H9 (cell line): ENCODE measurements at regions not wholly inside any gene's neighbourhood (a gene's known extent, or its start where the extent isn't known, plus 50 kb on each side); places are given as distances from the start of the nearest gene placed in this dataset.

ENCODE experiments used
- DNase-seq: peaks from one replicate; pipeline ENCODE4 v3.0.0-alpha.2; 2017
- H2AFZ ChIP-seq: one replicate; pipeline ENCODE4 v1.6.1; 2013; ENCODE audit warnings: mild to moderate bottlenecking, low read length, control low read depth, moderate library complexity
- H2AK5ac ChIP-seq: 2 replicates; pipeline ENCODE4 v1.6.1; 2013; ENCODE audit warnings: low read length, control low read depth, mixed read lengths; ENCODE audit not compliant: insufficient read length
- H2BK120ac ChIP-seq: one replicate; pipeline ENCODE4 v1.6.1; 2013; ENCODE audit warnings: low read depth, mild to moderate bottlenecking, low read length, control low read depth, inconsistent platforms; ENCODE audit not compliant: poor library complexity, severe bottlenecking
- H2BK12ac ChIP-seq: 2 replicates; pipeline ENCODE4 v1.6.1; 2013; ENCODE audit warnings: low read length, control low read depth, mixed read lengths, low read depth; ENCODE audit not compliant: insufficient read length
- H2BK15ac ChIP-seq: 2 replicates; pipeline ENCODE4 v1.6.1; 2013; ENCODE audit warnings: low read depth, low read length, control low read depth
- H2BK20ac ChIP-seq: one replicate; pipeline ENCODE4 v1.6.1; 2013; ENCODE audit warnings: low read depth, mild to moderate bottlenecking, low read length, control low read depth, inconsistent platforms; ENCODE audit not compliant: poor library complexity, severe bottlenecking
- H2BK5ac ChIP-seq: 2 replicates; pipeline ENCODE4 v1.6.1; 2013; ENCODE audit warnings: low read length, control low read depth, mixed read lengths; ENCODE audit not compliant: insufficient read length
- H3K14ac ChIP-seq: 2 replicates; pipeline ENCODE4 v1.6.1; 2013; ENCODE audit warnings: low read length, control low read depth; ENCODE audit not compliant: insufficient read depth
- H3K18ac ChIP-seq: 2 replicates; pipeline ENCODE4 v1.6.1; 2013; ENCODE audit warnings: low read depth, mild to moderate bottlenecking, mixed read lengths, low read length, control low read depth; ENCODE audit not compliant: insufficient read length
- H3K23ac ChIP-seq: 2 replicates; pipeline ENCODE4 v1.6.1; 2013; ENCODE audit warnings: low read length, control low read depth, mixed read lengths, low read depth; ENCODE audit not compliant: insufficient read length
- H3K23me2 ChIP-seq: 2 replicates; pipeline ENCODE4 v1.6.1; 2013; ENCODE audit warnings: low read depth, mild to moderate bottlenecking, mixed read lengths, low read length, control low read depth; ENCODE audit not compliant: insufficient read length, poor library complexity, severe bottlenecking
- H3K27ac ChIP-seq: 2 replicates; pipeline ENCODE4 v1.5.1; 2013; ENCODE audit warnings: low read length, control low read depth, mixed read lengths, low read depth; ENCODE audit not compliant: insufficient read length
- H3K27me3 ChIP-seq: 2 replicates; pipeline ENCODE4 v1.6.1; 2013; ENCODE audit warnings: low read length, control low read depth, inconsistent platforms; ENCODE audit not compliant: insufficient read depth
- H3K4ac ChIP-seq: 2 replicates; pipeline ENCODE4 v1.6.1; 2013; ENCODE audit warnings: low read depth, mild to moderate bottlenecking, control low read depth, inconsistent platforms, low read length, moderate library complexity
- H3K4me1 ChIP-seq: 2 replicates; pipeline ENCODE4 v1.6.1; 2013; ENCODE audit warnings: low read length, control low read depth, inconsistent platforms; ENCODE audit not compliant: insufficient read depth
- H3K4me2 ChIP-seq: 2 replicates; pipeline ENCODE4 v1.6.1; 2013; ENCODE audit warnings: low read length, control low read depth, mixed read lengths; ENCODE audit not compliant: insufficient read length, insufficient read depth
- H3K56ac ChIP-seq: 2 replicates; pipeline ENCODE4 v1.6.1; 2013; ENCODE audit warnings: low read depth, mild to moderate bottlenecking, mixed read lengths, low read length, control low read depth; ENCODE audit not compliant: insufficient read length
- H3K79me1 ChIP-seq: 2 replicates; pipeline ENCODE4 v1.6.1; 2013; ENCODE audit warnings: low read depth, mild to moderate bottlenecking, moderate library complexity, low read length, control low read depth, inconsistent platforms; ENCODE audit not compliant: insufficient read depth, poor library complexity, severe bottlenecking
- H3K79me2 ChIP-seq: 2 replicates; pipeline ENCODE4 v1.6.1; 2013; ENCODE audit warnings: low read length, control low read depth, inconsistent platforms; ENCODE audit not compliant: insufficient read depth
- H3K9ac ChIP-seq: 2 replicates; pipeline ENCODE4 v1.6.1; 2013; ENCODE audit warnings: low read length, control low read depth, mixed read lengths; ENCODE audit not compliant: insufficient read length; ENCODE audit errors: extremely low read depth
- H3K9me3 ChIP-seq: one replicate; pipeline ENCODE4 v1.6.1; 2013; ENCODE audit warnings: low read depth, low read length, inconsistent platforms; ENCODE audit not compliant: control insufficient read depth
- H3T11ph ChIP-seq: one replicate; pipeline ENCODE4 v1.6.1; 2013; ENCODE audit warnings: mild to moderate bottlenecking, low read length, control low read depth, inconsistent platforms
- H4K20me1 ChIP-seq: one replicate; pipeline ENCODE4 v1.6.1; 2013; ENCODE audit not compliant: control insufficient read depth, insufficient read length, insufficient read depth
- H4K5ac ChIP-seq: 2 replicates; pipeline ENCODE4 v1.6.1; 2013; ENCODE audit warnings: low read depth, mild to moderate bottlenecking, mixed read lengths, low read length, control low read depth; ENCODE audit not compliant: insufficient read length
- H4K8ac ChIP-seq: replicated peaks from 2 replicates; pipeline ENCODE4 v1.6.1; 2013; ENCODE audit warnings: low read length, control low read depth, mixed read lengths, low read depth; ENCODE audit not compliant: insufficient read length
- H4K91ac ChIP-seq: 2 replicates; pipeline ENCODE4 v1.6.1; 2013; ENCODE audit warnings: low read depth, mild to moderate bottlenecking, moderate library complexity, mixed read lengths, low read length, control low read depth; ENCODE audit not compliant: insufficient read length
- H3K27ac Mint-ChIP-seq, 3 experiments: 2 replicates in 2 of 3; 3 replicates in 1 of 3; pipeline ENCODE4 v1.8.0; 2020 to 2021; ENCODE audit warnings: mixed read lengths in 3 of 3, mild to moderate bottlenecking in 1 of 3, moderate library complexity in 1 of 3
- H3K27me3 Mint-ChIP-seq: 2 replicates; pipeline ENCODE4 v1.8.0; 2021; ENCODE audit warnings: low read depth, mild to moderate bottlenecking, moderate library complexity, mixed read lengths
- H3K36me3 Mint-ChIP-seq, 3 experiments: 2 replicates in 2 of 3; 3 replicates in 1 of 3; pipeline ENCODE4 v1.8.0; 2020 to 2021; ENCODE audit warnings: low read depth in 3 of 3, mixed read lengths in 3 of 3; ENCODE audit not compliant: insufficient read depth in 1 of 3
- H3K4me1 Mint-ChIP-seq, 2 experiments: 2 replicates each; pipeline ENCODE4 v1.8.0; 2020; ENCODE audit warnings: mixed read lengths in 2 of 2
- H3K4me3 Mint-ChIP-seq, 2 experiments: 2 replicates in 1 of 2; 3 replicates in 1 of 2; pipeline ENCODE4 v1.8.0; 2020 to 2021; ENCODE audit warnings: mild to moderate bottlenecking in 2 of 2, mixed read lengths in 2 of 2, moderate library complexity in 1 of 2
- H3K9me3 Mint-ChIP-seq, 2 experiments: 2 replicates in 1 of 2; 3 replicates in 1 of 2; pipeline ENCODE4 v1.8.0; 2020; ENCODE audit warnings: mild to moderate bottlenecking in 2 of 2, mixed read lengths in 2 of 2, moderate library complexity in 1 of 2
- CTCF ChIP-seq: fragments of 200-600 bp; sonication (generic); conservative IDR thresholded peaks from 3 replicates; pipeline ENCODE4 v1.8.0; 2021; ENCODE audit warnings: antibody characterized with exemption, mild to moderate bottlenecking
- WGBS: extraction: QIAGEN DNeasy Blood & Tissue Kit; methylation state at CpG from one replicate; pipeline ENCODE4 v1.1.7; 2013; ENCODE audit warnings: missing lambda C conversion rate, low lambda C conversion rate, mixed read lengths; ENCODE audit not compliant: insufficient read length; ENCODE audit errors: extremely low coverage; 5-methylcytosine and 5-hydroxymethylcytosine counted together

GRCh38 chr2:236922061-236922460 is 163.6 kb upstream of the COPS8 start:
- no peaks in the 10 kb centered on the region for H3K36me3 Mint-ChIP-seq
- peaks cover 9% of the 10 kb centered on the region; the same call in 1 of the 2 replicates for H3K27me3 Mint-ChIP-seq
- H2BK15ac ChIP-seq = no peak overlapping the region
- H3K14ac ChIP-seq = no peak overlapping the region; the same call in 1 of the 2 replicates
- H3K9me3 ChIP-seq = no peaks in the 10 kb centered on the region
- H3K4me1 ChIP-seq = no peaks in the 10 kb centered on the region
- no peaks in the 10 kb centered on the region for H3K9me3 Mint-ChIP-seq
- no peak overlapping the region for H3K4me2 ChIP-seq
- H3K27ac Mint-ChIP-seq = no peak overlapping the region
- DNase-seq = no peak
- no peak overlapping the region for H2AFZ ChIP-seq
- H4K5ac ChIP-seq = no peak overlapping the region
- H3K9ac ChIP-seq = no peak overlapping the region
- no peak for TF ChIP-seq CTCF
- H2BK12ac ChIP-seq = no peak overlapping the region
- no peaks in the 10 kb centered on the region for H4K20me1 ChIP-seq
- H3K4me1 Mint-ChIP-seq = peaks cover 0 to 11% of the 10 kb centered on the region in 2 experiments; a peak in 2 of 4 replicates
- no peak overlapping the region for H3K56ac ChIP-seq
- H3K79me1 ChIP-seq = no peaks in the 10 kb centered on the region
- H3K27me3 ChIP-seq = no peaks in the 10 kb centered on the region
- no peak overlapping the region for H2BK20ac ChIP-seq
- no CpG with 5 or more reads among the region's 7 CpGs for WGBS
- no peak overlapping the region for H2BK5ac ChIP-seq
- H3K4me3 Mint-ChIP-seq = no peak overlapping the region
- no peak overlapping the region for H2BK120ac ChIP-seq
- no peaks in the 10 kb centered on the region for H3K79me2 ChIP-seq
- H3K23ac ChIP-seq = no peak overlapping the region
- no peak overlapping the region for H4K91ac ChIP-seq
- no peak overlapping the region for H2AK5ac ChIP-seq
- no peaks in the 10 kb centered on the region for H3K23me2 ChIP-seq
- H3K18ac ChIP-seq = no peak overlapping the region
- no peak overlapping the region for H4K8ac ChIP-seq
- no peak overlapping the region for H3K27ac ChIP-seq
- no peak overlapping the region for H3T11ph ChIP-seq
- no peak overlapping the region for H3K4ac ChIP-seq
